ENCODE measurements at regions not wholly inside any gene's neighbourhood (a gene's known extent, or its start where the extent isn't known, plus 50 kb on each side); places are given as distances from the start of the nearest gene placed in this dataset.
"Not testable (repeated sequence)": the region's sequence is repeated elsewhere in the genome, so short reads cannot be mapped to it uniquely, and the experiment has no call there.

GRCh38 chr5:158236511-158237335 lies 377.8 kb upstream of the CLINT1 start:
- DNase-seq: no peak

- no peak for DNase-seq
These were observed 376.2 kb upstream of the CLINT1 start for GRCh38 chr5:158235159-158235547.

GRCh38 chr5:158234323-158235158 lies 375.6 kb upstream of the CLINT1 start:
- peak; percentile 23 for DNase-seq

GRCh38 chr5:158233735-158234322 lies 374.9 kb upstream of the CLINT1 start:
- no peak for DNase-seq

GRCh38 chr5:158227314-158227713 lies 368.4 kb upstream of the CLINT1 start:
- not testable (repeated sequence) for DNase-seq

GRCh38 chr5:158226496-158226895 lies 367.6 kb upstream of the CLINT1 start:
- DNase-seq: no peak

GRCh38 chr5:158224253-158224652 lies 365.3 kb upstream of the CLINT1 start:
- DNase-seq: no peak

- no peak for DNase-seq
These were observed 364.2 kb upstream of the CLINT1 start for GRCh38 chr5:158223054-158223600.

- DNase-seq: no peak
These were observed 354.0 kb upstream of the CLINT1 start for GRCh38 chr5:158212917-158213316.

GRCh38 chr5:158212237-158212636 lies 353.3 kb upstream of the CLINT1 start:
- DNase-seq: no peak

GRCh38 chr5:158209219-158209908 lies 350.4 kb upstream of the CLINT1 start:
- no peak for DNase-seq

- no peak for DNase-seq
These were observed 348.8 kb upstream of the CLINT1 start for GRCh38 chr5:158207733-158208132.

GRCh38 chr5:158205992-158206391 lies 347.0 kb upstream of the CLINT1 start:
- no peak for DNase-seq

- no peak for DNase-seq
These were observed 344.3 kb upstream of the CLINT1 start for GRCh38 chr5:158203261-158203660.

- no peak for DNase-seq
These were observed 343.9 kb upstream of the CLINT1 start for GRCh38 chr5:158202801-158203200.

GRCh38 chr5:158200619-158201018 lies 341.7 kb upstream of the CLINT1 start:
- no peak for DNase-seq

GRCh38 chr5:158198636-158199035 lies 339.7 kb upstream of the CLINT1 start:
- no peak for DNase-seq

- no peak for DNase-seq
These were observed 336.7 kb upstream of the CLINT1 start for GRCh38 chr5:158195416-158196210.

GRCh38 chr5:158194561-158194976 lies 335.6 kb upstream of the CLINT1 start:
- DNase-seq: no peak

GRCh38 chr5:158193395-158193794 lies 334.4 kb upstream of the CLINT1 start:
- DNase-seq: not testable (repeated sequence)

- DNase-seq: no peak
These were observed 321.5 kb upstream of the CLINT1 start for GRCh38 chr5:158180407-158180806.

GRCh38 chr5:158179271-158179670 lies 320.3 kb upstream of the CLINT1 start:
- DNase-seq: no peak

Measured in T1000 (cell line).